ENCODE measurements at regions not wholly inside any gene's neighbourhood (a gene's known extent, or its start where the extent isn't known, plus 50 kb on each side); places are given as distances from the start of the nearest gene placed in this dataset.
"Not testable (repeated sequence)": the region's sequence is repeated elsewhere in the genome, so short reads cannot be mapped to it uniquely, and the experiment has no call there.

DNA sequence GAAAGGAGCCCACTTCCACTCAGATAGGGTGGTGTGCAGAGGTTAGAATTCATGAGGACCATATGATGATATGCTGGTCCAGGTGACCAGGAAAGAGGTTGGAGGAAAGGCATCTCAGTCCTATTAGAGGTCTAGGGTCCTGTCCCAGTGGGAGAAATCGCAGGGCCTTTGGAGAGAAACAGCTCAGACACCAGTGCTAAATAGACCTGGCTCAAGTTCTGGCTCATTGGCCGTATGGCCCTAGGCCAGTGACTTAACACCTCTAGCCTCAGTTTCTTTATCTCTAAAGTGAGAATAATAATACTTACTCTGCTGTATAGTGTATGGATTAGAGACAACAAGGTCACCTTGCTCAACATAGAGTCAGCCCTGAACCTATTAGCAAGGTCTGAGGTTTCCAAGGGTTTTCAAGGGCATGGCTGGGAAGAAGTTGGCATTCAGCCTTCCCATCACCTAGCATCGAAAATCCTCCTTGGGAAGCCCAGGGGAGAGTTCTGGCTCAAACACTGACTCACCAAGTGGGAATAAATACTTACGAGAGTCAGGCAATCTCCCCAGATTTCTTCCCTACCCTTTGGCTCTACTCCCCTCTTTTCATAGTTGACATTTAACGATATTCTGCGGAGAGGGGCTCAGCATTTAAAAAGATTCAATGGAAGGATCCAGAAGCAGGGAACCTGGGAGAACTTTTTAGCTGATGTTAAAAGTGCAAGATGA, 473.1 kb upstream of the PODXL start:
- DNase-seq: no peak

DNA sequence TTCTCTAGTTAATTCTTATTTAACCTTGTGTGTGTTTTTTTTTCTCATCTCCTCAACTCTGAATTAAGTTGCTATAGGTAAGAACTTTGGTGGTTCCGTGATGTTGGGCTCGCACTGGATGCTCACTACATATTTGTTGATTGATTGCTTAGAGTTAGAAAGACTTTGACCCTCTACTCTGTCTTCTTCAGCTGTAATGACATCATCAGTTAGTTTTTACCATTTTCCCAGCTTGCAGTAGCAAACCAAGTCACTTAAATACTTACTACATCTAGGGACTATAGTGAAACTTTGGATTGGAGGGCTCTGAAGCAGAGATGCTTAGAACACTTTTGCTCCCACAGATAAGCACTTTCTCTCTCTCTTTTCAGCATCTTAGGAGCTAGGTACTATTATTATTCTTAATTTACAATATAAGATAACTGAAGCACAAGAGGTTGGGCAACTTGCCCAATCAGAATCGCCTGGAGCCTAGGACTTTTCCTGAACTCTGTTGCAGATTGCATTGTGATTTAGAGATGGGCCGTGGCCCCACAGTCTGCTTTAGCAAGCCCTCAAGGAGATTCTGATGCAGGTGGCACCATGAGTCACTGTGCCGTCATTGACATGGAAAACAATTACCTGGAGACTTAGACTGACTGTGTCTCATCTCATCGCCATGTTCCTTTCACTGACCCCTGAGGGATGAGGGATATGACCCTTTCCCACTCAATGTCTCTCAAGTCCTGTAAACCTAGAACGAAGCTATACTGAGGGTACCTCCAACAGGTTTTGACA, 471.9 kb upstream of the PODXL start:
- DNase-seq: no peak

DNA sequence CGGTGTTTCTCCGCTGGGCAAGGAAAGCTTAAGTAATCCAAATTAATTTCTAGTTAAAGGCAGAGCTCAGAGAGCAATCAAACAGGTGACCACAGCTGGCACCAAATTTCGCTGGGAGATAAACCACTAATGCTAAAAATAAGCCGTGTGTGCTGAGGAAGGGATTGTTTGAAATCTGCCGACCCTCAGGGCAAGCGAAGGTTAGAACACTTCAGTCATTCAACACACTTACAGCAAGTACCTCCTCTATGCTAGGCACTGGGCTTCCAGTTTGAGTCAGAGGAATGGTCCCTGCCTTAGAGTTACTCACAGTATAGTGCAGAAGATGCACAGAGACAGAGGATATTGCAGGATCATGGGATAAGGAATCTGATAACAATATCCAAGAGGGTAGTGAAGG, 467.9 kb upstream of the PODXL start:
- no peak for DNase-seq

DNA sequence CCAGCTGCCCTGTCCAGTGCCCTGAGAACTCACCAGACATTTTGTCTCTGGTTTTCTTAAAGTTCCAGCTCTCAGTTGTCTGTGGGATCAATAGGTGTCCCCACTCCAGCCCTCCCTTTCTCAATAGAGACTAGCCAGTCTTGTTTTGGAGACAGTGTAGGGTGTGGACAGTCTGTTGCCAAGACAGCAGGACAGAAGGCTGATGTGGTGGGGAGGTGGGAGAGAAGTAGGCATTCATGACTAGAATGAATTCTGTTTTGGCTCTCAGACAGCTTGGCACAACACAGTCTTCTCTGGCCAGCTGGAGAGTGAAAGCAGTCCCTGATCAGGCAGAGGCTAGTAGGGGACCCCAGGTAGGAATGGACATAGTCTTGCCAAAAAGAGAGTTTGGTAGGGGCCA, 467.0 kb upstream of the PODXL start:
- DNase-seq: no peak

DNA sequence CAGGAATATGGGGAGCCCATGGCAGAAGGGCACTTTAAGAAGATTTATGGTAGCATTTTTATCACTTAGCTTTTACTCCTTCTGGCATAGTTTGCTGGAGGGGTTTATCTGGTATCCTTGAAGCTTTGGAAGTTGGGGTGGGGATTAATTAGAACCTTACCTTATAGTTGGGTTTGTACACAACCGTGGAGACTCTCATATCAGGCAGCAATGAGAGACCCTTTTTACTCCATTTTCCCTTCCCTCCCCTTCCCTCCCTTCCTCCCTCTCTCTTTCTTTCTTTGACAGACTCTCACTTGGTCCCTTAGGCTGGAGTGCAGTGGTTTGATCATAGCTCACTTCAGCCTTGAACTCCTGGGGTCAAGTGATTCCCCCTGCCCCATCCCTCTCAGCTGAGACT, 465.8 kb upstream of the PODXL start:
- DNase-seq: no peak

DNA sequence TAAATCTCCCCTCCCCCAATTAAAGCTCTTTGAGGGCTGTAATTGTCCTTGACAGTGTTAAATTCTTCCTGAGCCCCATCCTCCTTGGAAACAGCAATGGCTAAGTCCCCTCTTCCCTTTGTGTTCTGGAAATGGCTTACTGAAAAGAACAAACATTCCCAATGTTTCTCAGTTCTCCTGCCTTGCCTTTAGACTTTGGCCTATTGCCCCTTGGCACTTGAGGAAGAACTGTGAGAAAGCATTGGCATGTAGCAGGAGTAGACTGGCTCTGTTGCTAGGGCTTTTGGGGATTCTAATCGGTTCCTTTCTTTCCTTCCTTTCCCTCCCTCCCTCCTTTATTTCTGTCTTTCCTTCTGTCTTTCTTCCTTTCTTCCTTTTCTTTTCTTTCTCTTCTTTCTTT, 463.3 kb upstream of the PODXL start:
- no peak for DNase-seq

DNA sequence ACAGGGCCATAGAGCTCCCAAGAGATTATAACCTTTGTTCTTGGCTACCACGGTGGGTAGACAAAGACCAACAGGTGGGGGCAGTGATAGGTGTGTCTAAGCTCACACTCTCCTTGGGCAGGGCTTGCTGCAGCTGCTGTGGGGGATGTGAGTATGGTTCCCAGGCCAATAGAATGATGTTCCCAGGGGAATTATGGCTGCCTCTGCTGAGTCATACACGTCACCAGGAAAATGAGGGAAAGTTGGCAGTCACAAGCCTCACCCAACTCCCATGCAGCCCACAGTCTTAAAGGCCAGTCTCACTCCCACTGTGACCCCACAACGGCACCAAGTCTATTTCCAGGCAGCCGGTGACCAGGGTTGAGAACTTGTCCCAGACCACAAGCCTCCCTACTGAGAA, 453.4 kb upstream of the PODXL start:
- DNase-seq: peak; percentile 88

DNA sequence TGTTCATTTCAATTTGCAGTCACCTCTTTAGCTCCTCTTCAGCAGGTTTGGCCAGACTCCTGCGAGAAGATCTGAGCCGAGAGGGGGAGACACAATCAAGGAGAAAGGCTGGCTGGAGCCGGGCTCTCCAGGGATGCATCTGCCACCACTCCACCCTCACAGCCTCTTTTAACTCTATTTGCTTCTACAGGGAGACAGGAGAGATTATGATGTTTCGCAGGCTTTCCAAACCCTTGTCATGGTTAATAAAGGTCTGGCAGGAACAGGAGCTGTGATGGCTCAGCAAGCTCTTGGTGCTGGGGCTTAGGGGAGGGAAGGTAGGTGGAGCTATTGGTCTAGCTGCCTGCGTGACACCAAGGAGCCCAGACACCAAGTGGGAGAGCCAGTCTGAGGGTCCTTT, 448.1 kb upstream of the PODXL start:
- peak; percentile 61 for DNase-seq

DNA sequence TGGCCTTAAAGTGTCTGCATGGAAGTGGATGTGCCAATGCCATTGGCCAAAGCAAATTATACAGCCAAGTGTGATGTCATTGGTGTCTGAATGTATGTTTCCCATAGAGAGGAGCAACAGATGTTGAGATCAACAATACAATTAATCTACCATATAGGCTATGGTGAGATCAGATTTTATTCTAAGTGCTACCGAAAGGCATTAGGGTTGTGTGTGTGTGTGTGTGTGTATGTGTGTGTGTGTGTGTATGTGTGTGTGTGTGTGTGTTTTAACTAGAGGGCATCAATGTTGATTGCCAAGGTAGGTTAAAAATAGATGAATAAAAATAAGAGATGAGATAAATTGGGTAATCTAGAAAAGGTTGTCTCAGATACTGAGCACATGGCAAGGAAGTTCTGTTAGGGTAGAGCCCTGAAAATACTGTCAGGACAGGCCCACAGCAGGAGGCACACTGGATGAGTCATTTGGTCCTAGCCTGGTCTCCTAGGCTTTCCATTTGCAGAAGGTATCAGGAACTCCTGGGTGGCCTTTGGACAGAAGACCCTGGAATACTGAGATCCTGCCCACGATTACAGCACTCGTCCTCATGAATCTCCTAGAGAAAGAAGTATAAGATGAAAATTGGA, 446.0 kb upstream of the PODXL start:
- peak; percentile 49 for DNase-seq

DNA sequence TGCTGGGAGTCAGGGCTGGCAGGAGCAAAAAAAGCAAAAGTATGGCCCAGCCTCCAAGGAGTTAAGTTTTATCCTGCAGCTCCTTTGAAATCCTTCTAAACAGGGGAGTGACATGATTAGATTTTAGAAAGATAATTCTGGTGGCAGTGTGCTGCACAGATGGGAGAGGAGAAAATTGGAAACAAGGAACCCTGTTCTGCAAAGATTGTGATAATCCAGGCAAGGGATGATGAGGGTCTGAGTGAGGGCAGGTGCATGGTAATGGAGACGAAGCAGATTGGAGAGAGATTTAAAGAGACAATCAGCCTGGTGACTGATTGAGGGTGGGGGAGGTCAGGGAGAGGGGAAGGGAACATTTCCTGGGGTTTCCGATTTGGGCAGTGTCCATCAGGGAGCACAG, 444.7 kb upstream of the PODXL start:
- DNase-seq: no peak

DNA sequence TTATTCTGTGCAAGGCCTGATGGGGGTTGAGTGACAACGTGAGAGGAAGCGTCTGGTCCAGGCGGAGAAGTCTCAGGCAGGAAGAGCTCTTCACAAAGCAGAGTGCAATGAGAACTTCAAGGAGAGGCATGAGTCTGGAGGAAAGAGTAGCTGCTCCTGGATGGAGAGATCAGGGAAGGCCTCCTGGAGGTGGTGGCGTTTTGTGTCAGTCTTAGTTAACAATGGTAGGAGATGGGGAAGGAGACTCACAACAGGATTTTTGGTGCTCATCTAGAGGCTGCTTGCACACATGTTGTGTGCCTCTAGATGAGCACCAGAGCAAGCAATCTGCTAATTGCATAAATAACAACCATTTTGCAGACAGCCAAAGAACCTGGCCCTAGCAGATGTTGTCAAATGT, 442.8 kb upstream of the PODXL start:
- no peak for DNase-seq

DNA sequence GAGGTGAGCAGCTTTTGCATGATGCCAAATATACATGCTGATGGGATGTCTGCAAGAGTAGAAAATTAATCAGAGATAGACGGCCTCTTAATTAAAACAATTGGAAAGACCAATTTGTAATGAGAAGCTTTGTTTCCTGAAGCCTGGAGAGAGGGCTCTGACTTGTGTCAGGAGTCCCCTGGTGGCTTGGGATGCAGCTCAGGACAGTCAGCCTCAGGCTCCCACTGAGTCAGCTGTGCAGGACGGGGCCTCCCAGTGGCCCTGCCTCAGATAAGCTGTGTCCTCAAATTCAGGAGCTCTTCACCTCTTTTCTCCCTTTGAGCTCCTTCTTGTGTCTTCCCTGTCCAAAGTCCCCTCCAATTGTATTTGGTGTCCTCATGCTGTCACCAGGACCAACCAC, 438.9 kb upstream of the PODXL start:
- no peak for DNase-seq

DNA sequence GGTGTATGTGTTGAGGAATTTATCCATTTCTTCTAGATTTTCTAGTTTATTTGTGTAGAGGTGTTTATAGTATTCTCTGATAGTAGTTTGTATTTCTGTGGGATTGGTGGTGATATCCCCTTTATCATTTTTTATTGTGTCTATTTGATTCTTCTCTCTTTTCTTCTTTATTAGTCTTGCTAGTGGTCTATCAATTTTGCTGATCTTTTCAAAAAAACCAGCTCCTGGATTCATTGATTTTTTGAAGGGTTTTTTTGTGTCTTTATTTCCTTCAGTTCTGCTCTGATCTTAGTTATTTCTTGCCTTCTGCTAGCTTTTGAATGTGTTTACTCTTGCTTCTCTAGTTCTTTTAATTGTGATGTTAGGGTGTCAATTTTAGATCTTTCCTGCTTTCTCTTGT, 424.6 kb upstream of the PODXL start:
- not testable (repeated sequence) for DNase-seq

DNA sequence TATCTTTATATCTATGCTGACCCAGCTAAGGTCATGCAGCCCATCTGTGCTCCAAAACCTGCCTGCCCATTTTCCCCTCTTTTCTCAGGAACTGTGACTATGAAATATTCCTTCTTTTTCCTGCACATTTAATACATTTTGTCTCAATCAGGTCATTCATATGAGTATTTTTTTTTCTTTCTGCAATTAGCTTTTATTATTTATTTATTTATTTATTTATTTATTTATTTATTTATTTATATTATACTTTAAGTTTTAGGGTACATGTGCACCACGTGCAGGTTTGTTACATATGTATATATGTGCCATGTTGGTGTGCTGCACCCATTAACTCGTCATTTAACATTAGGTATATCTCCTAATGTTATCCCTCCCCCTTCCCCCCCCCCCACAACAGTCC, 421.7 kb upstream of the PODXL start:
- DNase-seq: not testable (repeated sequence)

DNA sequence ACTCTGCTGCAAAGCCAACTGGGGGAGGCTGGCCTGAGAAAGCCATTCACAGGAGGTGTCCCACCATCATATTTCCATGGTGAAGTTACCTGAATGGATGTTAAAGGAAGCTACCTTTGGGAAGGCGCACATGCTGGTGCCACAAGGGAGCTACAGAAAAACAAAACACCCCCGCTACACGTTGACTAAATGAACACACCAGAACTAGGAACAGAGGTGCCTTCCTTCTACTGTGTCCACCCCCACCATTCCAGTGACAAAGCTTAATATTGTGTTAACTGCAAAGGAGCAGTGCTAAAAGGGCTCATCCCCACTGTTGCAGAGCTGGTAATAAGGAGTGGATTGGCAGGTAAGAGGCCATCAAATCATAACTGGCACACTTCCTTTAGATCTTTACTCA, 420.0 kb upstream of the PODXL start:
- DNase-seq: no peak

DNA sequence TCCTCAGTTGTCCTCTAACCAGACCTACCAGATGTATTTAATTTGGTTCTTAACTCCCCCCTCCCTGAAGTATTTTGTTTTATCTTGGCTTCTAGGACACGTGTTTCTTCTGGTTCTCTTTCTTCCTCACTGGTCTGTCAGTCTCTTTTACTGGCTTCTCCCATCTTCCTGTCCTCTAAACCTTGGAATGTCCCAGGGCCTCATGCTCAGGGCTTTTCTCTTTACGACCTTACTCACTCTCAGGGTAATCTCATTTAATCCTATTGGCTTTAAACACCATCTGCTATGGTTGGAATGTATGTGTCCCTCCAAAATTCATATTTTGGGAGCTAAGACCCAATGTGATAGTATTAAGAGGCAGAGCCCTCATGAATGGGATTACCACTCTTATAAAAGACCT, 418.2 kb upstream of the PODXL start:
- DNase-seq: no peak

DNA sequence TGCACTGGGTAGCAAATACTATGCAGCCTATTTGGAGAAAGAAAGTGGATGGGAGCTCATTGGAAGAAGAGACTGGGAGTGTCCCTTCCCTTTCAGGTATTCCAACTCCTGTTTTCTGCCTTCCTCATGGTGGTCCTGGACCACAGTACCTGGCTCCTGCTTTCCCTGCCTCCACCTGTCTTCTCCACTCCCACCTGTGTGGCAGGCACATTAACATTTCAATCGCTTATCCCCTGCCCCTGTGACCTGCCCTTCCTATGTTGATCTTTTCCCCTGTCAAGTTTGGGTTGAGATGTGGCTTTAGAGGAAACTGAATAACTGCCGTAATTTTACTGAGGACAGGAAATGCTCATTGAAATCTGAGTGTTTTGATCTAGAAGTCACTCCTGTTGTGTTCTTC, 415.8 kb upstream of the PODXL start:
- DNase-seq: no peak

DNA sequence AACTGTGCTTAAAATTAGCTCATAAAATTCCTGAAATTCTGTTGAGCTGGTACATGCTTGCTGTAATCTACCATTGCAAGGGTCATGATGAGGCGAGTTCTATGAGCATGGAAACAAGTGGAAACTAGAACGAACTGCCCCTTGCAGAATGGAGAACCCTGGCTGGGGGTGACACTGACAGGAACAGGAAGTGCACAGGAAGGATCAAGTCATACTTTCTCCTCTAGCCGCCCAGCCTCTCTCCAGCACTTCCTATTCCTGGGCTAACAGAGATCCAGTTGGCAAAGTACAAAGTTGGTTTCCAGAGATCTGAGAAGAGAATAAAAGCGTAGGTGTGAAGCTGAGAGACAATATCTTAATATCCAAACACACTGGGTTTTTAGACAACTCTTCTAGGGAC, 414.2 kb upstream of the PODXL start:
- DNase-seq: no peak

DNA sequence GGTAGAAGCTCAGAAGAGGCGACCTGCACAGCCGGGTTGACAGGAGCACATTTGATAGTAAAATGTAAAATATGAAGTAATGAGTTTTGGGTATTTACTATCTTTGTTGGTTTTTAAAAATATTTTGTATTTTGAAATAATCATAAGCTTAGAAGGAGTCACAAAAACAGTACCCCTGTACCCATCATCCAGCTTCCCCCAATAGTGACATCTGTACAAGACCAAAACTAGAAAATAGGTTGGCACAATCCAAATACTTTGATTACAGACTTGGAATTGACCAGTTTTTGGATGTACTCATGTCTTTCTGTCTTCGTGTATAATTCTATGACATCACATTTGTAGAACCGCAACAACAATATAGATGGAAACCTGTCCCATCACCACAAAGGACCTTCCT, 413.1 kb upstream of the PODXL start:
- DNase-seq: no peak

DNA sequence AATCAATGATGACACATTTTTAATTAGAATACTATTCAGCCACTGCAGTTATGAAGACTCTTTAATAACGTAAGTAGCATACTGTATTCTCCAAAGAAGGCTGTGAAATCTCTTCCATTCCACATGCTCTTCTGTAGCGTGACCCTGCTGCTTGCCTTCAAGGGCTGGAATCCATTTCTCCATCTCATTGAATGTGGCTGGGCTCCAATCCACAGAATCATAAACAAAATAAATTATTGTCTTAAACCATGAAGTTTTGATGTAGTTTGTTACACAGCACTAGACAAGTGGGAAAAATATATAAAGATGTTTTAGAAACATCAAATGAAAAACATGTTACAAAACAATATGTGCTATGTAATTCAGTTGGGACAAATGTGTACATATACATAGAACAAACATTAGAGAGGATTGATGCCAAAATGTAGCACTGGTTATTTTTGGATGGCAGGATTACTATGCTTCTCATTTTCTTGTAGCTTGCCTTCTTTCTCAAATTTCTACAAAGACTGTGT, 410.8 kb upstream of the PODXL start:
- DNase-seq: no peak

DNA sequence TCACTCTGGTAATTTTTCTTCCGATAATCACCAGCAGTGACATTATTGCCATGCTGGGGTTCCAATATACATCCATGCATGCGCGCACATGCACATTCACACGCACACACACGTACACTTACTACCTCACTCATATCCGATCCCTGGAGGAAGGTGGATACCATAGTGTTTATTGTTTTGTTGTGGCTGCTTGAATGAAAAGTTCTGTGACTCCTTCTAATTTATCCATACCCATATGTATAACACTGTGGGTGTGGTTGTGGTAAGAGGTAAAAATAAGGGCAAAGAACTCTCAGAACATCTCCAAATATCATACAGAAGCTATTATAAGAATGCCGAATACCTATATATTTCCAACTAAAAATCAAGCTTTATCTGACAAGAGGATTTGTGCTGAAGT, 407.8 kb upstream of the PODXL start:
- no peak for DNase-seq

DNA sequence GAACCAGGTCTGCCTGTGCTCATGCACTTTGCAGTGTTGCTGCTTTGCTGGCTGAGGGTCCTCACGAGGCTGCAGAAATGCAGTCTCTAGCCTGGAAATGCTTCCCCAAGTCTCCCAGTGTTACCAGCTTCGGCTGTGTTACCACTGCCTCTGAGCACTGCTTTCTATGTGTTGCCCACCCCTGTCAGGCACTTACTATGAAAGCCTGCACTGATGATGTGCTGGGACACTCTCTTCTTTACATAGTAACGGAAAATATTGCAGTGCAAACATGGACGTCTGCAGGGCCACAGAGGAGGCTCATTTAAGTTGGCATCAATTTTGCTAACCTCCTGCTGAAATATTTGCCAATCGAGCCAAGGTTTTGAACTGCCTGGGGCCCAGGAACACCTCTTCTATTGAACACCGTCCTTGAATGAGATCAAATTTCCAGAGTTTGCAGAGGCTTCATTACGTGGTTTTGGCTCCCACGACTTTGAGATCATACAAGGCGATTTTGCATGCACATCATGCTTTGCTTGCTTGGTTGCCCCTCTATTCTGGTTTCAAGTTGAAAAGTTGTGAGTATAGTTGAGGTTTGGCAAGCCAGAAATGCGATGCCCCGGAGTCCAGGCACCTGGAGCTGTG, 404.7 kb upstream of the PODXL start:
- DNase-seq: no peak

DNA sequence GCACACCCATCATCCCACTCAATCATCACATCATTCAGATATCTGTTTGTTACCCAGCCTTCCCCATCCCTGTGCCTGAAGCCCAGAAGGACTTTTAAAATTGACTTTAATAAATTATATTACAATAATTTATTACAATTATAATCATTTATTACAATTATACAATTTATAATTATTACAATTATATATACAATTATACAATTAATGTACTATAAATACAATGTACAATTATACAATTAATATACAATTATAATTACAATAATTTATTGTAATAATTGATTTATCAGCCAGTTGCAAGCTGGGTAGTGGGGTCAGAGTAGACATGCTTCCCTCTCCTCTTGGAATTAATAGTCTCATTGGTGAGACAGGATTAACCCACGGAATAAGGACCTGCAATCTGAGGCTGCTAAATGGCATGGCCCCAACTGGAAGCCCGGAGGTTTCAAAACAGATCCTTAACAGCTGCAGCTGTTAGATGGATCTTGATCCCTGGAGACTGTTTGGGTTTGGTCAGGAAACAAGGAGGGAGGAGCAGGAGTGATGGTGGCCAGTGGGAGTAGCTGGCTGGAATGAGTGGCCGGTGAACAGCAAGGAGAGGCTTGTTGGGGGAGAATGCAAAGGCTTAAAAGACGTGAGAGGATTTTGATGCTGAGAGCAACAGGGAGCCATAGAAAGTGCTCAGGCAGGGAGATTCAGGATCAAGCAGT, 402.8 kb upstream of the PODXL start:
- DNase-seq: no peak
